NT2/D1 (cell line): ENCODE measurements at regions not wholly inside any gene's neighbourhood (a gene's known extent, or its start where the extent isn't known, plus 50 kb on each side); places are given as distances from the start of the nearest gene placed in this dataset.

ENCODE experiments used
- DNase-seq: peaks from one replicate; pipeline ENCODE4 v3.0.0-alpha.2; 2011; ENCODE audit warnings: low read depth, low spot score
- H3K27me3 ChIP-seq: 2 replicates; pipeline ENCODE4 v1.6.0; 2011; ENCODE audit warnings: mild to moderate bottlenecking; ENCODE audit not compliant: insufficient read length, insufficient read depth
- H3K36me3 ChIP-seq: 2 replicates; pipeline ENCODE4 v1.6.1; 2011; ENCODE audit warnings: mild to moderate bottlenecking, low read length, mixed read lengths; ENCODE audit not compliant: insufficient read depth, insufficient read length
- H3K4me1 ChIP-seq: 2 replicates; pipeline ENCODE4 v1.5.1; 2011; ENCODE audit not compliant: insufficient read depth, insufficient read length
- H3K4me3 ChIP-seq: 2 replicates; pipeline ENCODE4 v1.5.1; 2011; ENCODE audit warnings: low read depth; ENCODE audit not compliant: insufficient read length
- H3K9ac ChIP-seq: 2 replicates; pipeline ENCODE4 v1.6.0; 2011; ENCODE audit warnings: low read depth; ENCODE audit not compliant: insufficient read length
- H3K9me3 ChIP-seq: 2 replicates; pipeline ENCODE4 v1.5.1; 2011; ENCODE audit warnings: mild to moderate bottlenecking, low read length; ENCODE audit not compliant: insufficient read depth
- SUZ12 ChIP-seq: IDR thresholded peaks from 2 replicates; pipeline ENCODE4 v1.6.1; 2011; ENCODE audit not compliant: insufficient read length, insufficient read depth; ENCODE audit errors: extremely low read depth
- YY1 ChIP-seq: IDR thresholded peaks from 2 replicates; pipeline ENCODE4 v1.6.1; 2011; ENCODE audit not compliant: insufficient read length, insufficient read depth
- ZNF274 ChIP-seq: IDR thresholded peaks from 2 replicates; pipeline ENCODE4 v1.6.1; 2011; ENCODE audit warnings: mild to moderate bottlenecking, low read depth, low read length

- Histone ChIP-seq H3K36me3 (no peaks in the 10 kb centered on the region), H3K4me1 (no peaks in the 10 kb centered on the region), H3K27me3 (no peaks in the 10 kb centered on the region), H3K9ac (no peak overlapping the region), H3K9me3 (no peaks in the 10 kb centered on the region), H3K4me3 (no peak overlapping the region)
- DNase-seq = no peak
- TF ChIP-seq SUZ12 = no peak
- no peak for TF ChIP-seq YY1
- TF ChIP-seq ZNF274 = no peak
Measured at GRCh38 chr21:38678827-38679226, 126.9 kb upstream of the ETS2 start.

GRCh38 chr21:38679534-38679933 is 126.2 kb upstream of the ETS2 start:
- no peaks in the 10 kb centered on the region for H3K4me1 ChIP-seq
- no peaks in the 10 kb centered on the region for H3K9me3 ChIP-seq
- no peak overlapping the region for H3K9ac ChIP-seq
- no peak for DNase-seq
- H3K4me3 ChIP-seq = no peak overlapping the region
- no peaks in the 10 kb centered on the region for H3K27me3 ChIP-seq
- no peaks in the 10 kb centered on the region for H3K36me3 ChIP-seq
- no peak for TF ChIP-seq YY1
- no peak for TF ChIP-seq ZNF274
- TF ChIP-seq SUZ12 = no peak

GRCh38 chr21:38680401-38680800 is 125.3 kb upstream of the ETS2 start:
- no peaks in the 10 kb centered on the region for H3K36me3 ChIP-seq
- H3K4me1 ChIP-seq = no peaks in the 10 kb centered on the region
- no peak for TF ChIP-seq YY1
- TF ChIP-seq SUZ12 = no peak
- TF ChIP-seq ZNF274 = no peak
- H3K9ac ChIP-seq = no peak overlapping the region
- no peaks in the 10 kb centered on the region for H3K27me3 ChIP-seq
- no peaks in the 10 kb centered on the region for H3K9me3 ChIP-seq
- no peak overlapping the region for H3K4me3 ChIP-seq
- DNase-seq = no peak

- no peak overlapping the region for H3K4me3 ChIP-seq
- H3K9ac ChIP-seq = no peak overlapping the region
- no peak for DNase-seq
- no peaks in the 10 kb centered on the region for H3K4me1 ChIP-seq
- no peaks in the 10 kb centered on the region for H3K27me3 ChIP-seq
- H3K36me3 ChIP-seq = no peaks in the 10 kb centered on the region
- TF ChIP-seq ZNF274 (no peak), SUZ12 (no peak), YY1 (no peak)
- H3K9me3 ChIP-seq = peaks cover 7% of the 10 kb centered on the region; the same call in 1 of the 2 replicates
Measured at GRCh38 chr21:38683222-38683621, 122.5 kb upstream of the ETS2 start.

GRCh38 chr21:38688068-38688467 is 117.7 kb upstream of the ETS2 start:
- no peaks in the 10 kb centered on the region for H3K27me3 ChIP-seq
- no peaks in the 10 kb centered on the region for H3K36me3 ChIP-seq
- no peak overlapping the region for H3K9ac ChIP-seq
- H3K4me1 ChIP-seq = no peaks in the 10 kb centered on the region
- DNase-seq = no peak
- H3K9me3 ChIP-seq = peaks cover 7% of the 10 kb centered on the region; the same call in 1 of the 2 replicates
- no peak overlapping the region for H3K4me3 ChIP-seq
- no peak for TF ChIP-seq SUZ12
- no peak for TF ChIP-seq YY1

GRCh38 chr21:38691631-38692030 is 114.1 kb upstream of the ETS2 start:
- H3K27me3 ChIP-seq = no peaks in the 10 kb centered on the region
- H3K9ac ChIP-seq = no peak overlapping the region
- H3K9me3 ChIP-seq = peaks cover 7% of the 10 kb centered on the region; the same call in 1 of the 2 replicates
- no peak for TF ChIP-seq ZNF274
- TF ChIP-seq YY1 = no peak
- DNase-seq = no peak
- no peaks in the 10 kb centered on the region for H3K4me1 ChIP-seq
- no peaks in the 10 kb centered on the region for H3K36me3 ChIP-seq
- no peak overlapping the region for H3K4me3 ChIP-seq

DNA sequence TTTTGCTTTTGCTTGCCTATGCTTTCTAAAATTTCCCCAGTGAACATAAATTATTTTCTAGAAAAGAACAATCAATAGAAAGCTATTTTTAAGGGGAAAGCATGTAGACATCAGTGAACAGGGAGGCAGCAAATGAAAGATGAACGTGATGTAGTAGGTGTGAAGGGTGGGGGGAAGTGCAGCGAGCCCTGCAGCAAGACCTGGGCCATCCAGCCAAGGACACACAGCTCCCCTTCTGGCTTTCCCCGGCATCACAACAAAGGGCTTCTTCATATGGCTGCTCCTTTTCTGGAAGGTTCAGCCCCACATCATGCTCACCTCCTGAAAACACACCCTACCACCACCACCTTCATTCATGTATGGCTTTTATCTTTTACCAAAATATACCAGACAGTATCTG is 109.2 kb upstream of the ETS2 start:
- TF ChIP-seq YY1 = no peak
- TF ChIP-seq ZNF274 = no peak
- no peak overlapping the region for H3K4me3 ChIP-seq
- H3K36me3 ChIP-seq = no peaks in the 10 kb centered on the region

GRCh38 chr21:38699048-38699447 is 106.7 kb upstream of the ETS2 start:
- no peak overlapping the region for H3K4me3 ChIP-seq
- H3K9me3 ChIP-seq = no peaks in the 10 kb centered on the region; the same call in 1 of the 2 replicates
- no peaks in the 10 kb centered on the region for H3K36me3 ChIP-seq
- TF ChIP-seq SUZ12 = no peak
- no peak for TF ChIP-seq ZNF274
- TF ChIP-seq YY1 = no peak
- H3K4me1 ChIP-seq = no peaks in the 10 kb centered on the region
- H3K27me3 ChIP-seq = no peaks in the 10 kb centered on the region
- H3K9ac ChIP-seq = no peak overlapping the region
- peak; percentile 23 for DNase-seq

More for the DNA sequence above, 109.2 kb upstream of the ETS2 start:
- Histone ChIP-seq H3K4me1 (no peaks in the 10 kb centered on the region), H3K9ac (no peak overlapping the region), H3K9me3 (no peaks in the 10 kb centered on the region; the same call in 1 of the 2 replicates), H3K27me3 (no peaks in the 10 kb centered on the region)
- no peak for DNase-seq
